ENCODE measurements at regions not wholly inside any gene's neighbourhood (a gene's known extent, or its start where the extent isn't known, plus 50 kb on each side); places are given as distances from the start of the nearest gene placed in this dataset.

GRCh38 chr2:121017396-121017795 lies 267.6 kb downstream of the TFCP2L1 start:
- ATAC-seq (no peak), DNase-seq (ENCODE audit: low read depth, low spot score) (no peak)
- H3K9ac ChIP-seq (ENCODE audit: low read length): no peak overlapping the region
- no peaks in the 10 kb centered on the region for H3K4me1 ChIP-seq (ENCODE audit: control insufficient read depth in 1 of 2, insufficient read depth in 2 of 2, low read length in 2 of 2)
- intact Hi-C loops (cut with micrococcal nuclease): no loop called here
- no peaks in the 10 kb centered on the region for H3K79me2 ChIP-seq (ENCODE audit: insufficient read depth, low read length)
- TF ChIP-seq MAX (IDR thresholded peaks at IDR 0.05) (no peak), EZH2 (IDR thresholded peaks at IDR 0.05) (no peak), SP1 (IDR thresholded peaks at IDR 0.05; ENCODE audit: low read depth) (no peak), TCF7L2 (IDR thresholded peaks at IDR 0.05; ENCODE audit: borderline replicate concordance, extremely low read depth, insufficient read depth, insufficient read length) (no peak), YY1 (IDR thresholded peaks at IDR 0.05; ENCODE audit: extremely low read depth, insufficient replicate concordance, low read depth, low read length) (no peak), ELF1 (IDR thresholded peaks at IDR 0.05; ENCODE audit: borderline replicate concordance, low read depth) (no peak), SRF (IDR thresholded peaks at IDR 0.05; ENCODE audit: low read depth) (no peak), ZFX (IDR thresholded peaks at IDR 0.05) (no peak), SIN3A (IDR thresholded peaks at IDR 0.05; ENCODE audit: low read depth) (no peak), POLR2AphosphoS5 (IDR thresholded peaks at IDR 0.05; ENCODE audit: low read depth, low read length) (no peak), JUND (IDR thresholded peaks at IDR 0.05) (no peak), CBX3 (IDR thresholded peaks at IDR 0.05; ENCODE audit: low read depth) (no peak), EGR1 (IDR thresholded peaks at IDR 0.05; ENCODE audit: low read depth) (no peak), RAD21 (IDR thresholded peaks at IDR 0.05; ENCODE audit: low read depth) (no peak), REST (IDR thresholded peaks at IDR 0.05; ENCODE audit: low read depth) (no peak), EZH2phosphoT487 (IDR thresholded peaks at IDR 0.05; ENCODE audit: borderline replicate concordance) (no peak), ATF3 (IDR thresholded peaks at IDR 0.05) (no peak)
- TF ChIP-seq, protein P1, sequence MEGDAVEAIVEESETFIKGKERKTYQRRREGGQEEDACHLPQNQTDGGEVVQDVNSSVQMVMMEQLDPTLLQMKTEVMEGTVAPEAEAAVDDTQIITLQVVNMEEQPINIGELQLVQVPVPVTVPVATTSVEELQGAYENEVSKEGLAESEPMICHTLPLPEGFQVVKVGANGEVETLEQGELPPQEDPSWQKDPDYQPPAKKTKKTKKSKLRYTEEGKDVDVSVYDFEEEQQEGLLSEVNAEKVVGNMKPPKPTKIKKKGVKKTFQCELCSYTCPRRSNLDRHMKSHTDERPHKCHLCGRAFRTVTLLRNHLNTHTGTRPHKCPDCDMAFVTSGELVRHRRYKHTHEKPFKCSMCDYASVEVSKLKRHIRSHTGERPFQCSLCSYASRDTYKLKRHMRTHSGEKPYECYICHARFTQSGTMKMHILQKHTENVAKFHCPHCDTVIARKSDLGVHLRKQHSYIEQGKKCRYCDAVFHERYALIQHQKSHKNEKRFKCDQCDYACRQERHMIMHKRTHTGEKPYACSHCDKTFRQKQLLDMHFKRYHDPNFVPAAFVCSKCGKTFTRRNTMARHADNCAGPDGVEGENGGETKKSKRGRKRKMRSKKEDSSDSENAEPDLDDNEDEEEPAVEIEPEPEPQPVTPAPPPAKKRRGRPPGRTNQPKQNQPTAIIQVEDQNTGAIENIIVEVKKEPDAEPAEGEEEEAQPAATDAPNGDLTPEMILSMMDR (IDR thresholded peaks at IDR 0.05 in 2 of 3, conservative IDR thresholded peaks at IDR 0.05 in 1 of 3; ENCODE audit: borderline replicate concordance in 1 of 3, insufficient read depth in 1 of 3, low read depth in 2 of 3, low read length in 2 of 3): no peak
- H2AFZ ChIP-seq (ENCODE audit: low read depth, low read length, poor library complexity, severe bottlenecking): no peak overlapping the region
- H3K27me3 ChIP-seq (ENCODE audit: insufficient read depth, low read length): no peaks in the 10 kb centered on the region
- H3K36me3 ChIP-seq (ENCODE audit: control insufficient read depth in 1 of 2, insufficient read depth in 2 of 2, low read length in 2 of 2): no peaks in the 10 kb centered on the region
- H3K9me3 ChIP-seq (ENCODE audit: control insufficient read depth in 1 of 2, insufficient read depth in 1 of 2, low read depth in 1 of 2, low read length in 2 of 2): no peaks in the 10 kb centered on the region
- ChIA-PET POLR2A (no interaction called here), CTCF (no interaction called here), RAD21 (ENCODE audit: low non-redundant PET in 1 of 2, low total read pairs in 2 of 2, uncharacterized antibody in 2 of 2, unreplicated experiment in 2 of 2) (no interaction called here)
- no peaks in the 10 kb centered on the region for H4K20me1 ChIP-seq (ENCODE audit: insufficient read depth)
- no peaks in the 10 kb centered on the region for H3K9me2 ChIP-seq (ENCODE audit: insufficient read depth)
- no peak overlapping the region for H3K4me2 ChIP-seq (ENCODE audit: low read length)
- no peak overlapping the region for H3K4me3 ChIP-seq (replicated peaks in 1 of 2; ENCODE audit: low read depth in 1 of 2, low read length in 2 of 2)
- BruUV-seq (replicated peaks): no TSS peak
- H3K27ac ChIP-seq (ENCODE audit: low read depth, low read length): no peak overlapping the region
